Amygdala (tissue), 56 donors: ENCODE measurements at regions not wholly inside any gene's neighbourhood (a gene's known extent, or its start where the extent isn't known, plus 50 kb on each side); places are given as distances from the start of the nearest gene placed in this dataset.

ENCODE experiments used
- DNase-seq, 56 donors: peaks; one replicate each; lab custom pipeline; 2025; lab: John Stamatoyannopoulos, UW

- DNase-seq = peak in 6 of 56 donors; percentile 0 to 32 (median 1)
These were observed 181.0 kb upstream of the KCNIP4 start for GRCh38 chr4:22129454-22130029.

- no peak for DNase-seq
These were observed 173.5 kb upstream of the KCNIP4 start for GRCh38 chr4:22122062-22122461.

GRCh38 chr4:22115262-22115661 lies 166.7 kb upstream of the KCNIP4 start:
- no peak for DNase-seq

GRCh38 chr4:22103768-22104167 lies 155.2 kb upstream of the KCNIP4 start:
- DNase-seq = no peak

GRCh38 chr4:22099896-22100295 lies 151.3 kb upstream of the KCNIP4 start:
- DNase-seq = no peak

- DNase-seq = peak in 1 of 56 donors; percentile 1
These were observed 149.0 kb upstream of the KCNIP4 start for GRCh38 chr4:22097596-22097995.

GRCh38 chr4:22094217-22094616 lies 145.6 kb upstream of the KCNIP4 start:
- DNase-seq = no peak

- DNase-seq = no peak
These were observed 144.6 kb upstream of the KCNIP4 start for GRCh38 chr4:22093126-22093525.

GRCh38 chr4:22091906-22092305 lies 143.3 kb upstream of the KCNIP4 start:
- no peak for DNase-seq

GRCh38 chr4:22091352-22091717 lies 142.8 kb upstream of the KCNIP4 start:
- no peak for DNase-seq

GRCh38 chr4:22090661-22091351 lies 142.2 kb upstream of the KCNIP4 start:
- no peak for DNase-seq

- no peak for DNase-seq
These were observed 129.0 kb upstream of the KCNIP4 start for GRCh38 chr4:22077571-22077970.

- DNase-seq = no peak
These were observed 124.2 kb upstream of the KCNIP4 start for GRCh38 chr4:22072726-22073125.

GRCh38 chr4:22072240-22072639 lies 123.7 kb upstream of the KCNIP4 start:
- no peak for DNase-seq

- no peak for DNase-seq
These were observed 123.2 kb upstream of the KCNIP4 start for GRCh38 chr4:22071749-22072148.

- no peak for DNase-seq
These were observed 121.7 kb upstream of the KCNIP4 start for GRCh38 chr4:22070256-22070655.

GRCh38 chr4:22063613-22064012 lies 115.0 kb upstream of the KCNIP4 start:
- no peak for DNase-seq

GRCh38 chr4:22062676-22063075 lies 114.1 kb upstream of the KCNIP4 start:
- DNase-seq = no peak

GRCh38 chr4:22055954-22056353 lies 107.4 kb upstream of the KCNIP4 start:
- DNase-seq = no peak

GRCh38 chr4:22052076-22052475 lies 103.5 kb upstream of the KCNIP4 start:
- DNase-seq = no peak

GRCh38 chr4:22048323-22048722 lies 99.8 kb upstream of the KCNIP4 start:
- no peak for DNase-seq

GRCh38 chr4:22047793-22048192 lies 99.2 kb upstream of the KCNIP4 start:
- no peak for DNase-seq
